Stimulated activated CD4-positive, alpha-beta T cell treated with anti-CD3 and anti-CD28 coated beads, Interleukin-15, amount 100 ng/mL, for 24 hours (primary cell): ENCODE measurements at regions not wholly inside any gene's neighbourhood (a gene's known extent, or its start where the extent isn't known, plus 50 kb on each side); places are given as distances from the start of the nearest gene placed in this dataset.
"Not testable (repeated sequence)": the region's sequence is repeated elsewhere in the genome, so short reads cannot be mapped to it uniquely, and the experiment has no call there.

Source experiments
- DNase-seq: peaks from one replicate; pipeline ENCODE4 v3.0.0-alpha.2; 2020

GRCh38 chr18:73043211-73043610 lies 175.4 kb upstream of the NETO1 start:
- no peak for DNase-seq

- DNase-seq = no peak
These were observed 172.5 kb upstream of the NETO1 start for GRCh38 chr18:73040247-73040646.

GRCh38 chr18:73038336-73038735 lies 170.5 kb upstream of the NETO1 start:
- no peak for DNase-seq

DNA sequence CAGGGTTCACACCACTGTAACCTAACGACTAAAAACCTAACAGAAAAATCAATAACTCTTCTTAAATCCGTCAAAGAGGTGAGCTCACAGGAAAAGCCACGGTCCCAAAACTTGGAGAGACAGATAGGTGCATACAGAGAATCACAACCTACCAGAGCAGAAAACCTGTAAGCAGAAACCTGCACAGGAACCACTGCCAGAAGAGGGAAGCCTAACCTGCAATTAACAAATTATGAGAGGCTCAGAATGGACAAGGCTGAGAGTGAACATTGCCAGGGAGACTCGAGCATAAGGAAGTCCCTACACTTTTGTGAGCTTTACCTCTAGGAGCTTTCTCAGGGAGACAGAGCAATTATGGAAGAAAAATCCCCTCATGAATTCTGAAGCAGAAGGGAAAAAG lies 156.2 kb upstream of the NETO1 start:
- no peak for DNase-seq

- no peak for DNase-seq
These were observed 141.9 kb upstream of the NETO1 start for GRCh38 chr18:73009691-73010090.

GRCh38 chr18:73007915-73008308 lies 140.1 kb upstream of the NETO1 start:
- no peak for DNase-seq

GRCh38 chr18:73007195-73007914 lies 139.6 kb upstream of the NETO1 start:
- no peak for DNase-seq

GRCh38 chr18:73006331-73006730 lies 138.5 kb upstream of the NETO1 start:
- DNase-seq = no peak

- DNase-seq = no peak
These were observed 136.5 kb upstream of the NETO1 start for GRCh38 chr18:73004260-73004659.

- no peak for DNase-seq
These were observed 132.3 kb upstream of the NETO1 start for GRCh38 chr18:72999971-73000607.

- DNase-seq = no peak
These were observed 127.8 kb upstream of the NETO1 start for GRCh38 chr18:72995558-72995957.

DNA sequence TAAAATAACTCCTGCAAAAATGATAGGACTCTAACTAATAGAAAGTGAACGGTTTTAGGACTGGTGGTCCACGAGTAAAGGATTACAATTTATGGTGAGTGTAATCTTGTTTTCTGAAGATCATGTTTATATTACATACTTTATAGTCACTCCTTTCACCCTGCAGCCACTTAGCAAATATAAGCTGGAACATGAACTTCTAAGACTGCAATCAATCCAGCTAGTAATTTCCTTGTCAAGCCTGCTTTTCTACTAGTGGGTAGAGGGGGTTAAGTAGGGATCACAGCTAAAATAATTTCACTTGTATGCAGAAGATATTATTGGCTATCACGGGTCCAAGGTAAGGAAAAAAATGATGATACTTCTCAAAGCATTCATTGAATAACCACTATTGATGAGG lies 125.5 kb upstream of the NETO1 start:
- DNase-seq = no peak

GRCh38 chr18:72991379-72991778 lies 123.6 kb upstream of the NETO1 start:
- DNase-seq = no peak

GRCh38 chr18:72987570-72987969 lies 119.8 kb upstream of the NETO1 start:
- not testable (repeated sequence) for DNase-seq

- DNase-seq = no peak
These were observed 118.3 kb upstream of the NETO1 start for GRCh38 chr18:72986103-72986502.

GRCh38 chr18:72985686-72986085 lies 117.9 kb upstream of the NETO1 start:
- no peak for DNase-seq

GRCh38 chr18:72984290-72984689 lies 116.5 kb upstream of the NETO1 start:
- no peak for DNase-seq

- DNase-seq = no peak
These were observed 106.1 kb upstream of the NETO1 start for GRCh38 chr18:72973841-72974240.

DNA sequence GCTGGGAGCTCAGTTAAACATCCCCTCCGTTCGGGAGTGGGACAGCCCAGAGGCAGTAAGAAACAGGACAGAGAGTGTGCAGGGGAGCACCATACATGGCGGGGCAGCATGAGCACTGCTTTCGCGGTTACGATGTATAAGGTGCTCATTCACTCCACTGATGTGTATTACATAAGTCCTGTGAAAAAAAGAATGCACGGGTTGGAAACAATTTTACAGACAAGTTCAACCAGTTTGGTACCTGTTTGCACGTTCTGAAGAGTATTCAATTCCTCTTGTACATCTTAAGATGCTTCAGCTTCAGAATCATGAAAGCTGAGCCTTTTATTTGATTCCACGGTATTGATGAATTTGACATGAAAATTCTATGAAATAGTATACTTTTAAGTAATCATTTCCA lies 97.8 kb upstream of the NETO1 start:
- DNase-seq = no peak

- not testable (repeated sequence) for DNase-seq
These were observed 90.4 kb upstream of the NETO1 start for GRCh38 chr18:72958195-72958594.

DNA sequence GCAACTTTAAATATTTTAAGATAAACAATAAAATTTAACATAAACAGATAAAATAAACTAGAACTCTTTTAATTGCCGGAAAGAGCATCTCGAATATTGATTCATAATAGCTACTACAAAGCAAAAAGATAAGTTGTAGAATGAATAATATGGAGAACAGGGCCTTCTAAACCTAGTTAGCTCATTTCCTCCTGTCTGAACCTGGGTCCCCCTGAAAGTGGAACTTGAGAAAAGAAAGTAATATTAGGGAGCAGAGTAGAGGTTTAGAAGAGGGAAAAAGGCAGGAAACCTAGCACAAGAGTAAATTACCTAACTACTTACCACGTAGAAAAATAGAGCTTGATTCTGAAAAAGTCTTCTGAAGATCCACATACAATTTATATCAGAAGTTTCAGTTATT lies 80.7 kb upstream of the NETO1 start:
- DNase-seq = no peak

DNA sequence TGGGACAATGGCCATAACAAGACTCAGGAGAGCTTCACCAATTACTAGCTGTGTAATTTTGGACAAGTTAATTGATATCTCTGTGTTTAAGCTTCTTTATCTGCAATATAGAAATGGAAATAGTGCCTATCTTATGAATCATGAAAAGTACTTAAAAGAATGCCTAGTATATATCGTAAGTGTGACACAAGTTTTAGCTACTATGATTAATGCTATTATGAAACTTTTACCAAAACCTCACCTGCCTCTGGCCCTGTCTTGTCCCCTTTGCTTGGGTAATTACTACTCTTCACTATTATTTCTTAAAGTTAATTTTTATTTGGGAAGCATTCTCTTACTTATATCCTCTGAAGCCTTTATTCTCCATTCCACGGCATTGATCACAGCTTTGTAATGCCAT lies 75.0 kb upstream of the NETO1 start:
- no peak for DNase-seq

DNA sequence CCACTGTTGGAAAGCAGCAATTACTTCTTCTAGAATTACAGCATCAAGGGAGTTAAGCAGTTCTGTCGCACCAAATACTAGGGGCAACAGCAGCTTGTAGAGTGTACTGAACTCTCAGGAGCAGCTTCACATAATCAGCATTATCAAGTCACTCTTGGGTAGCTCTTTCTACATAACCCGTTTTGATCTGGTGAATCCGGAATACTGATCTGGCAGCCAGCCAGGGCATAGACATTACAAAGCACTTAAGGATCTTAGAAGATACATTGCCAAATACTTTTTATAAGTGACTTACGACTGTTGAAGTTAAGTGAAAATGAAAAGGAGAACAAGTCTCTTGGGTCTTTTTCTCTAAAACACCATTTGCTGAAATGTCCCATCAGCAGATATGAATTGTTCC lies 73.2 kb upstream of the NETO1 start:
- no peak for DNase-seq

DNA sequence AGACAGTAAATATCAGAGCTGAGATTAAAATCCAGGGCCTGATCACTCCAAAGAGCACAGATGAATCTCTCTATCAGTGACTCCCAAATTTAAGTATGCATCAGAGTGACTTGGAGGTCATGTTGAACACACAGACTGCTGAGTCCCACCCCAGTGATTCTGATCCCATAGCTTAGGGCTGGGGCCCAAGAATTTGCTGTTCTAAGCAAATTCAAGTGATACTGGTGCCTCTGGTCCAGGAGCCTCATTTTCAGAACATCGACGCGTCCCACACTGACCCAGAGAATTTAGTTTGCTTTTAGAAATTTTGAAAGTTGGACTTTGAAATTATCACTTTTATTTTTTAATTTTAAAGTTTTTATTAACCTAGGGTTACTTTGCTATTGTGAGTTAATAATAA lies 72.7 kb upstream of the NETO1 start:
- no peak for DNase-seq

GRCh38 chr18:72935744-72936143 lies 68.0 kb upstream of the NETO1 start:
- DNase-seq = no peak
